DND-41 (cell line): ENCODE measurements at regions not wholly inside any gene's neighbourhood (a gene's known extent, or its start where the extent isn't known, plus 50 kb on each side); places are given as distances from the start of the nearest gene placed in this dataset.

ENCODE experiments used
- EZH2 ChIP-seq: IDR thresholded peaks from 3 replicates; pipeline ENCODE4 v1.6.1; 2012; ENCODE audit warnings: borderline replicate concordance, low read depth, mild to moderate bottlenecking, moderate library complexity, low read length, inconsistent platforms; ENCODE audit not compliant: severe bottlenecking
- TF ChIP-seq, protein P1 (sequence below): IDR thresholded peaks from 2 replicates; pipeline ENCODE4 v1.5.1; 2012; ENCODE audit warnings: borderline replicate concordance, low read length, moderate library complexity, mild to moderate bottlenecking; ENCODE audit not compliant: poor library complexity, severe bottlenecking; ENCODE audit errors: extremely low read depth

DNA sequence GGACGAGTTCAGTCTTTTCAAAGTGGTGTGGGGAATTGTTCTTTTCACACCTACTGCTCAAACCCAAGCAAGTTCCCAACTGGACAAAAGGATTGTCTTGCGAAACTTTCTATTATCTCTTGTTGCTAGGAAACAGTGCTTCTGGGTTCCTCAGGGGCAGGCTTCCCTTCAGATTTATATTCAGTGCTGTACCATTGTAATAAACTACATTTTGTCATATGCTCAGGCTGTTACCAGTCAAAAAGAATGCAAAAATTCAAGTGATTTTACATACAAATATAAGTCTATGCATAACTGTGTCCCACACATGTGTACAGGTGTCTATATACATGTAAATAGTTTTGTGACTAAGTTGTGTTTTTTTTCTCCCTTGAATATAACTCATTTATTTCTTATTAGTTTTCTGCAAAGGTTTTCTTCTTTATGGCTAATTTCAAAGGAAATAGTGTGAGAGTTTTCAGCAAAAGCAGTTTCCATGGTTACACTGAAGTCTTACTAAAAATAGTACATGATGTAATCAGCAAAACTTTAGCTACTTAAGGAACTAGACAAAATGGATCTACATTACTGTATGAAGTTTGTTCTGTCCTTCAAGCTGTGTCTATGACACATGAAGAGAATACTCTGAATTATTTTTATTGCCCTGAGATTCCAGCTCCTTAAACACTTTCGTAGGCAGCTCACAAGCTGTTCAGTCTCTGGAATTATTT lies 430.2 kb upstream of the TMPO start:
- TF ChIP-seq, protein P1, sequence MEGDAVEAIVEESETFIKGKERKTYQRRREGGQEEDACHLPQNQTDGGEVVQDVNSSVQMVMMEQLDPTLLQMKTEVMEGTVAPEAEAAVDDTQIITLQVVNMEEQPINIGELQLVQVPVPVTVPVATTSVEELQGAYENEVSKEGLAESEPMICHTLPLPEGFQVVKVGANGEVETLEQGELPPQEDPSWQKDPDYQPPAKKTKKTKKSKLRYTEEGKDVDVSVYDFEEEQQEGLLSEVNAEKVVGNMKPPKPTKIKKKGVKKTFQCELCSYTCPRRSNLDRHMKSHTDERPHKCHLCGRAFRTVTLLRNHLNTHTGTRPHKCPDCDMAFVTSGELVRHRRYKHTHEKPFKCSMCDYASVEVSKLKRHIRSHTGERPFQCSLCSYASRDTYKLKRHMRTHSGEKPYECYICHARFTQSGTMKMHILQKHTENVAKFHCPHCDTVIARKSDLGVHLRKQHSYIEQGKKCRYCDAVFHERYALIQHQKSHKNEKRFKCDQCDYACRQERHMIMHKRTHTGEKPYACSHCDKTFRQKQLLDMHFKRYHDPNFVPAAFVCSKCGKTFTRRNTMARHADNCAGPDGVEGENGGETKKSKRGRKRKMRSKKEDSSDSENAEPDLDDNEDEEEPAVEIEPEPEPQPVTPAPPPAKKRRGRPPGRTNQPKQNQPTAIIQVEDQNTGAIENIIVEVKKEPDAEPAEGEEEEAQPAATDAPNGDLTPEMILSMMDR: no peak
- no peak for TF ChIP-seq EZH2
